ENCODE measurements at regions not wholly inside any gene's neighbourhood (a gene's known extent, or its start where the extent isn't known, plus 50 kb on each side); places are given as distances from the start of the nearest gene placed in this dataset.
A peak's percentile ranks its signal among the peaks of the same experiment; 100 is the strongest.

- TF ChIP-seq REST (IDR thresholded peaks at IDR 0.05; ENCODE audit: unreplicated experiment) (no peak), CREB1 (CRISPR knock-in tag; IDR thresholded peaks at IDR 0.05; ENCODE audit: low read depth) (no peak), NANOG (IDR thresholded peaks at IDR 0.05; ENCODE audit: borderline replicate concordance) (no peak), JUNB (IDR thresholded peaks at IDR 0.05; ENCODE audit: unreplicated experiment) (no peak), EZH2 (IDR thresholded peaks at IDR 0.05; ENCODE audit: low read depth, unreplicated experiment) (no peak)
- TF ChIP-seq, protein P1, sequence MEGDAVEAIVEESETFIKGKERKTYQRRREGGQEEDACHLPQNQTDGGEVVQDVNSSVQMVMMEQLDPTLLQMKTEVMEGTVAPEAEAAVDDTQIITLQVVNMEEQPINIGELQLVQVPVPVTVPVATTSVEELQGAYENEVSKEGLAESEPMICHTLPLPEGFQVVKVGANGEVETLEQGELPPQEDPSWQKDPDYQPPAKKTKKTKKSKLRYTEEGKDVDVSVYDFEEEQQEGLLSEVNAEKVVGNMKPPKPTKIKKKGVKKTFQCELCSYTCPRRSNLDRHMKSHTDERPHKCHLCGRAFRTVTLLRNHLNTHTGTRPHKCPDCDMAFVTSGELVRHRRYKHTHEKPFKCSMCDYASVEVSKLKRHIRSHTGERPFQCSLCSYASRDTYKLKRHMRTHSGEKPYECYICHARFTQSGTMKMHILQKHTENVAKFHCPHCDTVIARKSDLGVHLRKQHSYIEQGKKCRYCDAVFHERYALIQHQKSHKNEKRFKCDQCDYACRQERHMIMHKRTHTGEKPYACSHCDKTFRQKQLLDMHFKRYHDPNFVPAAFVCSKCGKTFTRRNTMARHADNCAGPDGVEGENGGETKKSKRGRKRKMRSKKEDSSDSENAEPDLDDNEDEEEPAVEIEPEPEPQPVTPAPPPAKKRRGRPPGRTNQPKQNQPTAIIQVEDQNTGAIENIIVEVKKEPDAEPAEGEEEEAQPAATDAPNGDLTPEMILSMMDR (conservative IDR thresholded peaks at IDR 0.05; ENCODE audit: low read depth in 2 of 2): no peak
Measured at GRCh38 chr2:166591226-166591625, 97.2 kb upstream of the SCN7A start (continued).

DNA sequence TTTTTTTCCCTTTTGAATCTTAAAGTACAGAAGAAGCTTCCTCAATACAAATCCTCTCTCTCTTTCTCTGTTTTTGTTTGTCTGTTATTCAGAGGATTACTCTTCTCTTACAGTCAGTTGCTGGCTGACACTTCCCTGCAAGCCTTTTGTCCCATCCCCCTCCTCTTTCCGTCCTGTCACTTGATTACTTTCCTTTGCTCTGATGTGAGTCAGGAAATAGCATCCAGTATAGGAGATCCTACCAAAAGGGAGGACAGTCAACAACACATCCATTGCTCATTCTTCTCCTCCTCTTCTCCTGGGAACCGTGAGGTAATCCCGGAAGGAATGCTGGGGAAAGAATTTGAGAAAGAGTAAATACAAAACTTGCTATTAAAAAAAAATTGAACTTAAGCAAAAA, 79.3 kb upstream of the SCN7A start:
- H2AFZ ChIP-seq: peak overlapping the region; percentile 0
- 0 out of 2 replicates have a peak overlapping the region, but pooled peaks have one; percentile 45 for H3K4me2 ChIP-seq
- ATAC-seq: peak; percentile 84
- H3K27me3 Mint-ChIP-seq (ENCODE audit: insufficient read depth, low read depth, poor library complexity): no peaks in the 10 kb centered on the region
- H4K20me1 ChIP-seq (replicated peaks; ENCODE audit: insufficient read depth): no peaks in the 10 kb centered on the region
- H3K27ac Mint-ChIP-seq: peak overlapping the region; percentile 73
- no peaks in the 10 kb centered on the region for H3K9me3 Mint-ChIP-seq
- H3K4me3 ChIP-seq: no peak overlapping the region
- H3K27ac ChIP-seq (ENCODE audit: low read depth): no peak overlapping the region
- H3K4me1 ChIP-seq (ENCODE audit: insufficient read depth): peaks cover 9% of the 10 kb centered on the region
- H3F3A ChIP-seq (replicated peaks; ENCODE audit: low read depth): no peaks in the 10 kb centered on the region
- H3K4me1 Mint-ChIP-seq: peaks cover 15% of the 10 kb centered on the region; the same call in 2 of the 3 replicates
- no peaks in the 10 kb centered on the region for H3K9me2 ChIP-seq (ENCODE audit: insufficient read depth)
- DNase-seq (ENCODE audit: low spot score): peak; percentile 63
- 0 out of 3 replicates have a peak overlapping the region, but pooled peaks have one; percentile 16 for H3K4me3 Mint-ChIP-seq
- no peaks in the 10 kb centered on the region for H3K27me3 ChIP-seq (ENCODE audit: insufficient read depth)
- no peaks in the 10 kb centered on the region for H3K79me2 ChIP-seq (replicated peaks; ENCODE audit: insufficient read depth)
- H3K36me3 ChIP-seq (ENCODE audit: insufficient read depth): no peaks in the 10 kb centered on the region
- H3K36me3 Mint-ChIP-seq (ENCODE audit: low read depth): no peaks in the 10 kb centered on the region
- TF ChIP-seq POLR2AphosphoS5 (IDR thresholded peaks at IDR 0.05; ENCODE audit: low read depth) (no peak), ETS1 (IDR thresholded peaks at IDR 0.05) (no peak), EZH2 (IDR thresholded peaks at IDR 0.05; ENCODE audit: low read depth, unreplicated experiment) (no peak), ZNF114 (CRISPR knock-in tag; IDR thresholded peaks at IDR 0.05) (no peak), ZNF331 (CRISPR knock-in tag; IDR thresholded peaks at IDR 0.05; ENCODE audit: low read depth) (no peak), REST (IDR thresholded peaks at IDR 0.05; ENCODE audit: unreplicated experiment) (no peak), CREB1 (CRISPR knock-in tag; IDR thresholded peaks at IDR 0.05; ENCODE audit: low read depth) (no peak), EZH2phosphoT487 (IDR thresholded peaks at IDR 0.05; ENCODE audit: unreplicated experiment) (no peak), NANOG (IDR thresholded peaks at IDR 0.05; ENCODE audit: borderline replicate concordance) (no peak), JUNB (IDR thresholded peaks at IDR 0.05; ENCODE audit: unreplicated experiment) (no peak)
- TF ChIP-seq, protein P1 (conservative IDR thresholded peaks at IDR 0.05; ENCODE audit: low read depth in 2 of 2): no peak

All from GM23338 (cell line).